ENCODE measurements at regions not wholly inside any gene's neighbourhood (a gene's known extent, or its start where the extent isn't known, plus 50 kb on each side); places are given as distances from the start of the nearest gene placed in this dataset.

- no peaks in the 10 kb centered on the region for H3K36me3 ChIP-seq
- TF ChIP-seq POLR2A (IDR thresholded peaks at IDR 0.05) (no peak), POLR2AphosphoS5 (IDR thresholded peaks at IDR 0.05; ENCODE audit: insufficient read depth in 1 of 2, low read depth in 1 of 2) (no peak), CTCF (IDR thresholded peaks at IDR 0.05) (no peak)
- H3K4me1 ChIP-seq: no peaks in the 10 kb centered on the region
- DNase-seq (ENCODE audit: extremely low spot score in 2 of 2): no peak
- H3K27me3 ChIP-seq: no peaks in the 10 kb centered on the region
- H3K9me3 ChIP-seq: no peaks in the 10 kb centered on the region
- H3K4me3 ChIP-seq: no peak overlapping the region
- H3K27ac ChIP-seq: no peak overlapping the region
- intact Hi-C loops (cut with DNase I): no loop called here
Observed at GRCh38 chr13:60696602-60697001, 299.6 kb downstream of the TDRD3 start.

- Histone ChIP-seq H3K27me3 (no peaks in the 10 kb centered on the region), H3K9me3 (no peaks in the 10 kb centered on the region), H3K36me3 (no peaks in the 10 kb centered on the region), H3K4me3 (no peak overlapping the region), H3K4me1 (no peaks in the 10 kb centered on the region), H3K27ac (no peak overlapping the region)
- TF ChIP-seq POLR2A (IDR thresholded peaks at IDR 0.05): no peak
- no peak for TF ChIP-seq CTCF (IDR thresholded peaks at IDR 0.05)
- TF ChIP-seq POLR2AphosphoS5 (IDR thresholded peaks at IDR 0.05; ENCODE audit: insufficient read depth in 1 of 2, low read depth in 1 of 2): no peak
- no peak for DNase-seq (ENCODE audit: extremely low spot score in 2 of 2)
- intact Hi-C loops (cut with DNase I): no loop called here
Observed at GRCh38 chr13:60691268-60691667, 294.2 kb downstream of the TDRD3 start.

GRCh38 chr13:60690604-60691003, 293.6 kb downstream of the TDRD3 start:
- H3K9me3 ChIP-seq: no peaks in the 10 kb centered on the region
- no peak for DNase-seq (ENCODE audit: extremely low spot score in 2 of 2)
- H3K27me3 ChIP-seq: no peaks in the 10 kb centered on the region

GRCh38 chr13:60689571-60689970, 292.6 kb downstream of the TDRD3 start:
- Histone ChIP-seq H3K4me3 (no peak overlapping the region), H3K27ac (no peak overlapping the region), H3K36me3 (no peaks in the 10 kb centered on the region), H3K27me3 (no peaks in the 10 kb centered on the region), H3K9me3 (no peaks in the 10 kb centered on the region), H3K4me1 (no peaks in the 10 kb centered on the region)
- DNase-seq (ENCODE audit: extremely low spot score in 2 of 2): no peak
- intact Hi-C loops (cut with DNase I): no loop called here
- TF ChIP-seq POLR2A (IDR thresholded peaks at IDR 0.05) (no peak), POLR2AphosphoS5 (IDR thresholded peaks at IDR 0.05; ENCODE audit: insufficient read depth in 1 of 2, low read depth in 1 of 2) (no peak), CTCF (IDR thresholded peaks at IDR 0.05) (no peak)

More at GRCh38 chr13:60690604-60691003, 293.6 kb downstream of the TDRD3 start:
- intact Hi-C loops (cut with DNase I): no loop called here
- Histone ChIP-seq H3K36me3 (no peaks in the 10 kb centered on the region), H3K4me1 (no peaks in the 10 kb centered on the region), H3K27ac (no peak overlapping the region), H3K4me3 (no peak overlapping the region)
- no peak for TF ChIP-seq POLR2A (IDR thresholded peaks at IDR 0.05)
- TF ChIP-seq CTCF (IDR thresholded peaks at IDR 0.05): no peak
- no peak for TF ChIP-seq POLR2AphosphoS5 (IDR thresholded peaks at IDR 0.05; ENCODE audit: insufficient read depth in 1 of 2, low read depth in 1 of 2)

GRCh38 chr13:60689076-60689475, 292.1 kb downstream of the TDRD3 start:
- Histone ChIP-seq H3K9me3 (no peaks in the 10 kb centered on the region), H3K36me3 (no peaks in the 10 kb centered on the region), H3K4me3 (no peak overlapping the region), H3K4me1 (no peaks in the 10 kb centered on the region), H3K27ac (no peak overlapping the region), H3K27me3 (no peaks in the 10 kb centered on the region)
- DNase-seq (ENCODE audit: extremely low spot score in 2 of 2): no peak
- intact Hi-C loops (cut with DNase I): no loop called here
- no peak for TF ChIP-seq POLR2A (IDR thresholded peaks at IDR 0.05)
- no peak for TF ChIP-seq CTCF (IDR thresholded peaks at IDR 0.05)

Measured in vagina (tissue), 2 donors.